T-cell (primary cell): ENCODE measurements at regions not wholly inside any gene's neighbourhood (a gene's known extent, or its start where the extent isn't known, plus 50 kb on each side); places are given as distances from the start of the nearest gene placed in this dataset.
"Not testable (repeated sequence)": the region's sequence is repeated elsewhere in the genome, so short reads cannot be mapped to it uniquely, and the experiment has no call there.

Experiments used
- ATAC-seq, 4 experiments: fragments of 200-7000 bp in 3 of 4; fragments of 150-1000 bp in 1 of 4; cut with Tn5 transposase; replicated peaks in 1 of 4; 1 replicate in 3 of 4; 2 replicates in 1 of 4; pipeline ENCODE4 v1.10.0; 2021; ENCODE audit warnings: moderate library complexity in 3 of 4, mild to moderate bottlenecking in 2 of 4, moderate number of reproducible peaks in 1 of 4
- CTCF ChIA-PET, 2 donors: fragments of 300-600 bp; sonication (Branson Sonifier 250); formaldehyde crosslinking; loops; one replicate each; lab custom pipeline; 2022; ENCODE audit warnings: antibody characterized with exemption in 2 of 2; lab: Charles Lee
- POLR2A ChIA-PET, 2 donors: fragments of 300-600 bp; sonication (Branson Sonifier 250); formaldehyde crosslinking; loops; one replicate each; lab custom pipeline; 2022; ENCODE audit warnings: antibody characterized with exemption in 2 of 2; lab: Charles Lee
- DNase-seq, 35 experiments: peaks; one replicate each; pipeline versions ENCODE4 v3.0.0 to v3.0.0-alpha.2; 2013 to 2023
- H3K27ac ChIP-seq: one replicate; pipeline ENCODE4 v1.5.1; 2013; ENCODE audit warnings: low read length
- H3K27me3 ChIP-seq, 2 experiments: replicated peaks in 1 of 2; 1 replicate in 1 of 2; 2 replicates in 1 of 2; pipeline versions ENCODE4 v1.6.1 to v1.7.0; 2013; ENCODE audit warnings: low read length in 1 of 2, mixed read lengths in 1 of 2; ENCODE audit not compliant: control insufficient read depth in 2 of 2, insufficient read depth in 2 of 2; ENCODE audit errors: extremely low read depth in 1 of 2
- H3K36me3 ChIP-seq, 2 donors: 1 replicate in 1 of 2; 2 replicates in 1 of 2; pipeline versions ENCODE4 v1.6.1 to v1.7.0; 2013; ENCODE audit warnings: low read length in 1 of 2; ENCODE audit not compliant: control insufficient read depth in 2 of 2, insufficient read depth in 1 of 2; ENCODE audit errors: extremely low read depth in 1 of 2
- H3K4me1 ChIP-seq, 2 experiments: 1 replicate in 1 of 2; 2 replicates in 1 of 2; pipeline versions ENCODE4 v1.6.1 to v1.7.0; 2013; ENCODE audit warnings: low read length in 2 of 2, mixed read lengths in 1 of 2; ENCODE audit not compliant: insufficient read depth in 2 of 2, control insufficient read depth in 1 of 2; ENCODE audit errors: extremely low read depth in 1 of 2
- H3K4me3 ChIP-seq, 2 donors: 1 replicate in 1 of 2; 2 replicates in 1 of 2; pipeline versions ENCODE4 v1.5.1 to v1.7.0; 2013; ENCODE audit warnings: mild to moderate bottlenecking in 2 of 2, low read length in 1 of 2, moderate library complexity in 1 of 2; ENCODE audit not compliant: control insufficient read depth in 1 of 2; ENCODE audit errors: extremely low read depth in 1 of 2
- H3K9me3 ChIP-seq: 2 replicates; pipeline ENCODE4 v1.7.0; 2013
- H3K27ac Mint-ChIP-seq, 2 donors: one replicate each; pipeline ENCODE4 v1.8.0; 2020 to 2021; ENCODE audit warnings: mild to moderate bottlenecking in 2 of 2, mixed read lengths in 2 of 2
- H3K27me3 Mint-ChIP-seq, 2 donors: one replicate each; pipeline ENCODE4 v1.8.0; 2021 to 2022; ENCODE audit warnings: mixed read lengths in 2 of 2
- H3K36me3 Mint-ChIP-seq: one replicate; pipeline ENCODE4 v1.8.0; 2021; ENCODE audit warnings: mixed read lengths
- H3K4me1 Mint-ChIP-seq, 3 donors: one replicate each; pipeline ENCODE4 v1.8.0; 2020 to 2022; ENCODE audit warnings: mixed read lengths in 3 of 3, mild to moderate bottlenecking in 1 of 3
- H3K4me3 Mint-ChIP-seq, 3 donors: one replicate each; pipeline ENCODE4 v1.8.0; 2020 to 2022; ENCODE audit warnings: mild to moderate bottlenecking in 3 of 3, mixed read lengths in 3 of 3, moderate library complexity in 3 of 3
- H3K9me3 Mint-ChIP-seq, 3 donors: one replicate each; pipeline ENCODE4 v1.8.0; 2020 to 2022; ENCODE audit warnings: mixed read lengths in 3 of 3
- WGBS: methylation state at CpG from one replicate; pipeline ENCODE4 v1.1.5; 2013; ENCODE audit warnings: missing lambda C conversion rate; ENCODE audit not compliant: insufficient coverage; 5-methylcytosine and 5-hydroxymethylcytosine counted together

GRCh38 chr1:181319907-181320306 is 163.4 kb upstream of the CACNA1E start:
- Mint-ChIP-seq H3K36me3 (no peaks in the 10 kb centered on the region), H3K4me1 (peaks cover 20 to 26% (median 23%) of the 10 kb centered on the region in 3 donors), H3K27ac (no peak overlapping the region), H3K27me3 (peaks cover 49 to 51% of the 10 kb centered on the region in 2 donors), H3K9me3 (no peaks in the 10 kb centered on the region), H3K4me3 (no peak overlapping the region)
- Histone ChIP-seq H3K36me3 (no peaks in the 10 kb centered on the region), H3K27me3 (peaks cover 8 to 42% of the 10 kb centered on the region in 2 experiments), H3K27ac (no peak overlapping the region), H3K9me3 (no peaks in the 10 kb centered on the region), H3K4me1 (peaks cover 0 to 22% of the 10 kb centered on the region in 2 experiments), H3K4me3 (no peak overlapping the region)
- DNase-seq (no peak), ATAC-seq (no peak)
- ChIA-PET POLR2A (no interaction called here), CTCF (no interaction called here)
- no CpG with 5 or more reads among the region's 3 CpGs for WGBS

- ChIA-PET CTCF (no interaction called here), POLR2A (no interaction called here)
- DNase-seq (peak in 3 of 35 experiments; percentile 15 to 46 (median 20)), ATAC-seq (peak in 3 of 4 experiments; percentile 87 to 99 (median 98))
- Histone ChIP-seq H3K36me3 (no peaks in the 10 kb centered on the region), H3K4me1 (peaks cover 0 to 7% of the 10 kb centered on the region in 2 experiments), H3K27me3 (peaks cover 4 to 7% of the 10 kb centered on the region in 2 experiments), H3K27ac (no peak overlapping the region), H3K4me3 (no peak overlapping the region), H3K9me3 (no peaks in the 10 kb centered on the region)
- Mint-ChIP-seq H3K27me3 (peaks cover 6% of the 10 kb centered on the region in 2 donors), H3K4me3 (no peak overlapping the region), H3K4me1 (peaks cover 0 to 15% (median 10%) of the 10 kb centered on the region in 3 donors), H3K36me3 (no peaks in the 10 kb centered on the region), H3K9me3 (peaks cover 0 to 2% (median 0%) of the 10 kb centered on the region in 3 donors), H3K27ac (peak overlapping the region in 1 of 2 donors; percentile 71)
- 58% methylated on average over 2 of the region's 11 CpGs for WGBS
These were observed 158.3 kb upstream of the CACNA1E start for GRCh38 chr1:181324797-181325616.

DNA sequence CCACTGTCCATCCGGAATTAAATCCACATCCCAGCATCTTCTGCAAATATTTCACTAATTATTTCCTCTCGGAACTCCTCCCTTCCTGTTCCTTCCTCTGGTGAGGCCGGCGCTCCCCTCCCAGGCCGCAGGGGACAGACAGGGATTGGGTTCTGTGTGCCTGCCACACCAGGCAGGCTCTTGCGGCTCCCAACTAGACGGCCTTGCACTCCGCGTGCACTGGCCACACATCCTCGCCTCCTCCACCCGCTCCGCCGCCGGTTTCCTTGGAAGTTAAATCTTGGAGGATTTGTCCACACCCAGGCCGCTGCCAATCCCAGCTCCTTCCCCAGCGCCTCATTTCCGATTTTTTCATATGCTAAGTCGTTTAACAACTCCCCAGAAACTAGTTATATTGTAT is 157.6 kb upstream of the CACNA1E start:
- 88% methylated on average over 11 of the region's 18 CpGs for WGBS
- ATAC-seq, H3K36me3 Mint-ChIP-seq, H3K4me3 ChIP-seq, H3K27ac Mint-ChIP-seq, H3K27ac ChIP-seq, H3K27me3 Mint-ChIP-seq, H3K4me3 Mint-ChIP-seq, H3K27me3 ChIP-seq, H3K9me3 ChIP-seq, H3K4me1 ChIP-seq, H3K36me3 ChIP-seq, POLR2A ChIA-PET, DNase-seq, CTCF ChIA-PET, H3K9me3 Mint-ChIP-seq: not testable (repeated sequence)
- H3K4me1 Mint-ChIP-seq, result peaks cover 0 to 15% (median 10%) of the 10 kb centered on the region in 3 donors

DNA sequence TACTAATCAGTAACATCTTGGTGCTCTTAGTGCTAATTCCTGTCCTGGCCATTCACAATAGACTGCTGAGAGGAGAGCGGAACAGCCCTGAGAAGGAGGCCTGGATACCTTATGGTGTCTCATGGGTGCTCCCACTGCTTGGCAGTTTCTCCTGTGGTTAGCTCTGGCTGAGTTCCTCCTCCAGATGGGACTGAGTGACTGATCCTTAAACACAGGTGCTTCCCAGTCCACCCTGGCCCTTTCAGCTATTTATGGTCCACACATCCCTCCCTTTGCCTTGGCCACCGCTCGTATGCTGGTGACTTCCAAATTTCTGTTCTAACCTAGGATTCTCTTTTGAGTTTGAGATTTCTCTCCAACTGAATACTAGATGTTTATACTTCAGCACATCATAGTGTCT is 157.0 kb upstream of the CACNA1E start:
- ATAC-seq (no peak), DNase-seq (no peak)
- WGBS, result 100% methylated on average over 2 of the region's 3 CpGs
- H3K4me3 Mint-ChIP-seq, result no peak overlapping the region
- ChIA-PET CTCF (no interaction called here), POLR2A (no interaction called here)
- H3K4me1 Mint-ChIP-seq, result peaks cover 0 to 15% (median 10%) of the 10 kb centered on the region in 3 donors
- Histone ChIP-seq H3K27ac (no peak overlapping the region), H3K4me1 (peaks cover 0 to 7% of the 10 kb centered on the region in 2 experiments), H3K36me3 (no peaks in the 10 kb centered on the region), H3K4me3 (no peak overlapping the region), H3K9me3 (no peaks in the 10 kb centered on the region), H3K27me3 (peaks cover 0 to 6% of the 10 kb centered on the region in 2 experiments)
- no peaks in the 10 kb centered on the region for H3K27me3 Mint-ChIP-seq
- H3K27ac Mint-ChIP-seq, result no peak overlapping the region
- H3K36me3 Mint-ChIP-seq, result no peaks in the 10 kb centered on the region
- H3K9me3 Mint-ChIP-seq, result peaks cover 0 to 2% (median 0%) of the 10 kb centered on the region in 3 donors

DNA sequence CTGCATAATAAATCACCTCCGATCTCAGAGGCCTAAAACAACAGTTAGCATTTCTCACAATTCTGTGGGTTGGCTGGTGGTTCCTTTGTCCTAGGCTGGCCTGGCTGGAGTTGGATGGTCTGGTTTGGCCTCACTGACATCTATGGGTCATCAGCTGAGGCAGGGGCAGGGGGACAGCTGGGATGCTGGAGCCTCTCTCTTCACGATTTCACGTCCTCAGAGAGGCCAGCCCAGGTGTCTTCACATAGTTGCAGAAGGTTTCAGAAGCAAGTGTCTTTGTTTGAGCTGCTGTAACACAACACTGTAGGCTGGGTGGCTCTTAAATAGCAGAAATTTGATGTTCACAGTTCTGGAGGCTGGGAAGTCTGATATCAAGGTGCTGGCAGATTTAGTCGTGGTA is 155.5 kb upstream of the CACNA1E start:
- Histone ChIP-seq H3K27ac (no peak overlapping the region), H3K9me3 (no peaks in the 10 kb centered on the region), H3K4me1 (peaks cover 0 to 7% of the 10 kb centered on the region in 2 experiments), H3K27me3 (peaks cover 0 to 6% of the 10 kb centered on the region in 2 experiments), H3K36me3 (no peaks in the 10 kb centered on the region), H3K4me3 (no peak overlapping the region)
- no peak for ATAC-seq
- Mint-ChIP-seq H3K4me3 (no peak overlapping the region), H3K27me3 (no peaks in the 10 kb centered on the region), H3K4me1 (peaks cover 0 to 15% (median 10%) of the 10 kb centered on the region in 3 donors), H3K36me3 (no peaks in the 10 kb centered on the region), H3K9me3 (peaks cover 0 to 2% (median 0%) of the 10 kb centered on the region in 3 donors), H3K27ac (no peak overlapping the region)
- 88% methylated on average over 2 of the region's 4 CpGs for WGBS
- DNase-seq, result no peak
- ChIA-PET POLR2A (no interaction called here), CTCF (no interaction called here)

DNA sequence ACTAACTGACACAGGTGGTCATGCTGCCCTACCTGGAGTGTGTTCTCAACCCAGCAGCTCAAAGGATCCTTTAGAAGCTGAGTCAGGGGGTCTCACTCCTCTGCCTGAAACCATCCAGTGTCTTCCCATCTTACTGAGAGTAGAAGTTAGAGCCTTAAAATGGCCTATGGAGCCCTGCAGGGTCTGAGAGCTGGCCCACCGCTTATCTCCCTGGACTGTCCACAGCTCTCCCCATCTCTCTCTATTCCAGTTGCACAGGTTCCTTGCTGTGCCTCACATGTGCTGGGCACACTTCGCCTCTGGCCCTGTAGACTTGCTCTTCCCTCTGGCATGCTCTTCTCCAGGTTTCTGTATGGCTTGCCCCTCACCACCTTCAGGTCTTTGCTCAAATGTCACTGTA is 148.6 kb upstream of the CACNA1E start:
- no peaks in the 10 kb centered on the region for H3K36me3 Mint-ChIP-seq
- no peak overlapping the region for H3K27ac ChIP-seq
- H3K27me3 ChIP-seq, result no peaks in the 10 kb centered on the region
- H3K27ac Mint-ChIP-seq, result no peak overlapping the region
- no peak overlapping the region for H3K4me3 Mint-ChIP-seq
- no peaks in the 10 kb centered on the region for H3K36me3 ChIP-seq
- WGBS, result 83% methylated on average over 2 of the region's 2 CpGs
- ChIA-PET POLR2A (no interaction called here), CTCF (no interaction called here)
- no peaks in the 10 kb centered on the region for H3K27me3 Mint-ChIP-seq
- no peak overlapping the region for H3K4me3 ChIP-seq
- no peaks in the 10 kb centered on the region for H3K4me1 Mint-ChIP-seq
- ATAC-seq (no peak), DNase-seq (no peak)
- H3K9me3 Mint-ChIP-seq, result peaks cover 0 to 4% (median 3%) of the 10 kb centered on the region in 3 donors
- H3K4me1 ChIP-seq, result no peaks in the 10 kb centered on the region
- H3K9me3 ChIP-seq, result no peaks in the 10 kb centered on the region
